Transverse colon (tissue), 4 donors: ENCODE measurements at regions not wholly inside any gene's neighbourhood (a gene's known extent, or its start where the extent isn't known, plus 50 kb on each side); places are given as distances from the start of the nearest gene placed in this dataset.

ENCODE experiments used
- DNase-seq: peaks from one replicate; pipeline ENCODE4 v3.0.0-alpha.2; 2019
- H3K27ac ChIP-seq, 4 donors: fragments of 200-600 bp; sonication (generic); 2 replicates each; pipeline ENCODE4 v1.5.1; 2016 to 2018; ENCODE audit warnings: inconsistent platforms in 4 of 4
- H3K27me3 ChIP-seq: fragments of 200-600 bp; sonication (generic); 2 replicates; pipeline ENCODE4 v1.5.1; 2017; ENCODE audit warnings: inconsistent platforms
- H3K36me3 ChIP-seq, 4 donors: fragments of 200-600 bp; sonication (generic); 2 replicates each; pipeline ENCODE4 v1.5.1; 2017 to 2019; ENCODE audit warnings: inconsistent platforms in 4 of 4
- H3K4me1 ChIP-seq, 4 donors: fragments of 200-600 bp; sonication (generic); 2 replicates each; pipeline ENCODE4 v1.5.1; 2017 to 2020; ENCODE audit warnings: inconsistent platforms in 4 of 4
- H3K4me3 ChIP-seq, 4 donors: fragments of 200-600 bp; sonication (generic); 1 replicate in 1 of 4; 2 replicates in 3 of 4; pipeline versions ENCODE4 v1.5.1 to v1.6.1; 2017 to 2019; ENCODE audit warnings: inconsistent platforms in 4 of 4
- H3K9me3 ChIP-seq, 2 donors: fragments of 200-600 bp; sonication (generic); 2 replicates each; pipeline ENCODE4 v1.5.1; 2017 to 2019; ENCODE audit warnings: inconsistent platforms in 2 of 2
- CTCF ChIP-seq, 5 experiments: fragments of 200-600 bp in 3 of 5; fragments of 450-650 bp in 2 of 5; sonication (generic) in 3 of 5; IDR thresholded peaks; 1 replicate in 2 of 5; 2 replicates in 3 of 5; pipeline ENCODE4 v1.5.1; 2016 to 2017; ENCODE audit warnings: antibody characterized with exemption in 5 of 5, inconsistent platforms in 3 of 5, mild to moderate bottlenecking in 2 of 5, moderate library complexity in 1 of 5
- EP300 ChIP-seq: sonication (generic); formaldehyde crosslinking; IDR thresholded peaks from one replicate; pipeline ENCODE4 v1.6.1; 2017; ENCODE audit warnings: antibody characterized with exemption, low read depth
- POLR2A ChIP-seq: fragments of 450-650 bp; IDR thresholded peaks from one replicate; pipeline ENCODE4 v1.6.1; 2016; ENCODE audit warnings: antibody characterized with exemption, mild to moderate bottlenecking, moderate library complexity
- POLR2AphosphoS5 ChIP-seq, 3 donors: sonication (generic); formaldehyde crosslinking; IDR thresholded peaks; one replicate each; pipeline ENCODE4 v1.6.1; 2016; ENCODE audit warnings: antibody characterized with exemption in 3 of 3
- WGBS, 2 donors: methylation state at CpG; one replicate each; pipeline ENCODE4 v1.1.5; 2018; ENCODE audit warnings: low coverage in 1 of 2; 5-methylcytosine and 5-hydroxymethylcytosine counted together
- in situ Hi-C, 4 donors: fragments of 200-750 bp; cut with MboI; loops; one replicate each; pipeline versions ENCODE4 v1.15.0 to v1.15.1; 2017; ENCODE audit warnings: low sequenced_read_pairs in 3 of 4, low pct_ligation_motif_present in 1 of 4, low pct_unique_long_range_greater_than_20kb in 1 of 4
- intact Hi-C: fragments of 100-400 bp; cut with DNase I; formaldehyde crosslinking; loops from one replicate; pipeline ENCODE4 v1.15.1; 2023; ENCODE audit warnings: low total_unique reads

- no peak for DNase-seq
- in situ Hi-C loops, result no loop called here
- intact Hi-C loops, result no loop called here
- 69 to 74% methylated on average over 7 of the region's 7 CpGs for WGBS, 2 donors
- Histone ChIP-seq H3K27me3 (no peaks in the 10 kb centered on the region), H3K9me3 (no peaks in the 10 kb centered on the region), H3K4me3 (no peak overlapping the region), H3K4me1 (no peaks in the 10 kb centered on the region), H3K27ac (no peak overlapping the region), H3K36me3 (no peaks in the 10 kb centered on the region)
- TF ChIP-seq POLR2AphosphoS5 (IDR thresholded peaks at IDR 0.05) (no peak), POLR2A (no peak), CTCF (IDR thresholded peaks at IDR 0.05) (no peak), EP300 (no peak)
Observed at GRCh38 chr11:91365986-91366585, 858.5 kb upstream of the FAT3 start.

- H3K27ac ChIP-seq, result no peak overlapping the region
- in situ Hi-C loops (no loop called here), intact Hi-C loops (no loop called here)
- H3K4me3 ChIP-seq, result no peak overlapping the region
- H3K9me3 ChIP-seq, result no peaks in the 10 kb centered on the region
- H3K4me1 ChIP-seq, result no peaks in the 10 kb centered on the region
- DNase-seq, result no peak
- no peaks in the 10 kb centered on the region for H3K27me3 ChIP-seq
- 71 to 72% methylated on average over 3 of the region's 3 CpGs for WGBS, 2 donors
- H3K36me3 ChIP-seq, result no peaks in the 10 kb centered on the region
- TF ChIP-seq POLR2AphosphoS5 (IDR thresholded peaks at IDR 0.05) (no peak), CTCF (IDR thresholded peaks at IDR 0.05) (no peak), EP300 (no peak), POLR2A (no peak)
Observed at GRCh38 chr11:91350931-91351330, 873.7 kb upstream of the FAT3 start.

GRCh38 chr11:91326751-91327150, 897.9 kb upstream of the FAT3 start:
- WGBS, 2 donors, result 69 to 76% methylated on average over 2 of the region's 2 CpGs
- Histone ChIP-seq H3K27me3 (no peaks in the 10 kb centered on the region), H3K9me3 (peaks cover 0 to 7% of the 10 kb centered on the region in 2 donors), H3K27ac (no peak overlapping the region), H3K4me3 (no peak overlapping the region), H3K36me3 (no peaks in the 10 kb centered on the region), H3K4me1 (no peaks in the 10 kb centered on the region)
- no peak for DNase-seq
- in situ Hi-C loops, result no loop called here
- TF ChIP-seq POLR2A (no peak), POLR2AphosphoS5 (IDR thresholded peaks at IDR 0.05) (no peak), CTCF (IDR thresholded peaks at IDR 0.05) (no peak), EP300 (no peak)
- intact Hi-C loops, result no loop called here

- no peaks in the 10 kb centered on the region for H3K36me3 ChIP-seq
- no peaks in the 10 kb centered on the region for H3K4me1 ChIP-seq
- no peak overlapping the region for H3K4me3 ChIP-seq
- H3K27ac ChIP-seq, result no peak overlapping the region
- intact Hi-C loops, result no loop called here
- in situ Hi-C loops, result no loop called here
- DNase-seq, result no peak
- H3K9me3 ChIP-seq, result peaks cover 0 to 7% of the 10 kb centered on the region in 2 donors
- WGBS, 2 donors, result 76 to 83% methylated on average over 2 of the region's 2 CpGs
- H3K27me3 ChIP-seq, result no peaks in the 10 kb centered on the region
- TF ChIP-seq POLR2AphosphoS5 (IDR thresholded peaks at IDR 0.05) (no peak), EP300 (no peak), CTCF (IDR thresholded peaks at IDR 0.05) (no peak), POLR2A (no peak)
Observed at GRCh38 chr11:91326280-91326679, 898.3 kb upstream of the FAT3 start.
